NT2/D1 (cell line): ENCODE measurements at regions not wholly inside any gene's neighbourhood (a gene's known extent, or its start where the extent isn't known, plus 50 kb on each side); places are given as distances from the start of the nearest gene placed in this dataset.

Experiments
- SUZ12 ChIP-seq: IDR thresholded peaks from 2 replicates; pipeline ENCODE4 v1.6.1; 2011; ENCODE audit not compliant: insufficient read length, insufficient read depth; ENCODE audit errors: extremely low read depth
- YY1 ChIP-seq: IDR thresholded peaks from 2 replicates; pipeline ENCODE4 v1.6.1; 2011; ENCODE audit not compliant: insufficient read length, insufficient read depth
- ZNF274 ChIP-seq: IDR thresholded peaks from 2 replicates; pipeline ENCODE4 v1.6.1; 2011; ENCODE audit warnings: mild to moderate bottlenecking, low read depth, low read length

GRCh38 chr5:121009058-121009457 lies 545.0 kb downstream of the PRR16 start:
- TF ChIP-seq SUZ12 = no peak
- TF ChIP-seq YY1 = no peak
- no peak for TF ChIP-seq ZNF274
